GM10248 (cell line): ENCODE measurements at regions not wholly inside any gene's neighbourhood (a gene's known extent, or its start where the extent isn't known, plus 50 kb on each side); places are given as distances from the start of the nearest gene placed in this dataset.

Source experiments
- CTCF ChIA-PET: fragments of 300-600 bp; sonication (Branson Sonifier 250); formaldehyde crosslinking; extraction: SDS; loops from one replicate; lab custom pipeline; 2021; ENCODE audit warnings: antibody characterized with exemption; lab: Yijun Ruan, JAX
- POLR2A ChIA-PET: fragments of 350-650 bp; sonication (Branson Sonifier 250); formaldehyde crosslinking; extraction: SDS; loops from one replicate; lab custom pipeline; 2020; ENCODE audit warnings: antibody characterized with exemption; lab: Yijun Ruan, JAX
- DNase-seq: peaks from one replicate; pipeline ENCODE4 v3.0.0; 2012; ENCODE audit errors: extremely low spot score
- TF ChIP-seq, protein P1 (sequence below): IDR thresholded peaks from 2 replicates; pipeline ENCODE4 v1.5.1; 2012; ENCODE audit warnings: mild to moderate bottlenecking, low read depth; ENCODE audit errors: extremely low read depth, missing control alignments, control extremely low read depth

DNA sequence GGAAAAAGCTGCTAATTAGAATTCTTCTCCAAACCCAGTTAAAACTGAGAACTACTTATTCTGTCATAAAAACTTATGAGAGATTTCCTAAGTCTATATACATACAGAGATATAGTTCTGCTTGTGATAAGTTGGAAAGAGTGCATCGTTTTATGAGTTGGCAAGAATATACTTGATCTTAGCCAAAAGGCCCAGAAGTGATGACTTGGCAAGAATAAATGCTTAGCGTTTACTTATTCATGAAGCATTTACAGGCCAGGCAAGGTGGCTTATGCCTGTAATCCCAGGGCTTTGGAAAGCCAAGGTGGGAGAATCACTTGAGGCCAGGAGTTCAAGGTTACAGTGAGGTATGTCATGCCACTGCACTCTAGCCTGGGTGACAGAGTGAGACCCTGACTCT is 81.7 kb downstream of the CYB561 start:
- TF ChIP-seq, protein P1, sequence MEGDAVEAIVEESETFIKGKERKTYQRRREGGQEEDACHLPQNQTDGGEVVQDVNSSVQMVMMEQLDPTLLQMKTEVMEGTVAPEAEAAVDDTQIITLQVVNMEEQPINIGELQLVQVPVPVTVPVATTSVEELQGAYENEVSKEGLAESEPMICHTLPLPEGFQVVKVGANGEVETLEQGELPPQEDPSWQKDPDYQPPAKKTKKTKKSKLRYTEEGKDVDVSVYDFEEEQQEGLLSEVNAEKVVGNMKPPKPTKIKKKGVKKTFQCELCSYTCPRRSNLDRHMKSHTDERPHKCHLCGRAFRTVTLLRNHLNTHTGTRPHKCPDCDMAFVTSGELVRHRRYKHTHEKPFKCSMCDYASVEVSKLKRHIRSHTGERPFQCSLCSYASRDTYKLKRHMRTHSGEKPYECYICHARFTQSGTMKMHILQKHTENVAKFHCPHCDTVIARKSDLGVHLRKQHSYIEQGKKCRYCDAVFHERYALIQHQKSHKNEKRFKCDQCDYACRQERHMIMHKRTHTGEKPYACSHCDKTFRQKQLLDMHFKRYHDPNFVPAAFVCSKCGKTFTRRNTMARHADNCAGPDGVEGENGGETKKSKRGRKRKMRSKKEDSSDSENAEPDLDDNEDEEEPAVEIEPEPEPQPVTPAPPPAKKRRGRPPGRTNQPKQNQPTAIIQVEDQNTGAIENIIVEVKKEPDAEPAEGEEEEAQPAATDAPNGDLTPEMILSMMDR = no peak
- POLR2A ChIA-PET = no interaction called here
- DNase-seq = no peak
- CTCF ChIA-PET = interaction anchor here (1.4 kb wide), 1 partner anchor 42 kb away, joined by 5 read pairs; no protein-coding TSS in a partner anchor

DNA sequence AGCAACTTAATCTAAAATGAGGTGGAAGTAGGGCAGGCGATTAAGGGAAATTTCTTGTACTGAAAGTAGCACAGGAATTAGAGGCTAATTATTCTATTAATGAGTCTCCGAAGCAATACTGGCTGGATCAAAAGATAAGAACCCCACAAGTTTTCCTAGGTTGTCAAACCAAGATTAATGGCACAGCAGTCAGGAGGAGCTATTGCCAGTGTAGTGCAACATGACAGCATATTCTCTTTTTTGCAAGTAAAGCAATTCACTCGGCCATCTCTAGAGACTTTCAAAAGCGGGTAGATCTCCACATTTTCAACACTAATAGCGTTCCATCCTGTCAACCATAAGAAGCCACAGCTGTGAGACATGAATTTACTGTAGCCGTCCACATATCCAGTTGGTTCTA is 81.2 kb downstream of the CYB561 start:
- no peak for DNase-seq
- CTCF ChIA-PET = interaction anchor here (1.3 to 1.8 kb wide), 3 partner anchors 11 to 42 kb away, joined by 3 to 6 read pairs (median 5); no protein-coding TSS in a partner anchor
- POLR2A ChIA-PET = no interaction called here
- TF ChIP-seq, protein P1 = no peak

DNA sequence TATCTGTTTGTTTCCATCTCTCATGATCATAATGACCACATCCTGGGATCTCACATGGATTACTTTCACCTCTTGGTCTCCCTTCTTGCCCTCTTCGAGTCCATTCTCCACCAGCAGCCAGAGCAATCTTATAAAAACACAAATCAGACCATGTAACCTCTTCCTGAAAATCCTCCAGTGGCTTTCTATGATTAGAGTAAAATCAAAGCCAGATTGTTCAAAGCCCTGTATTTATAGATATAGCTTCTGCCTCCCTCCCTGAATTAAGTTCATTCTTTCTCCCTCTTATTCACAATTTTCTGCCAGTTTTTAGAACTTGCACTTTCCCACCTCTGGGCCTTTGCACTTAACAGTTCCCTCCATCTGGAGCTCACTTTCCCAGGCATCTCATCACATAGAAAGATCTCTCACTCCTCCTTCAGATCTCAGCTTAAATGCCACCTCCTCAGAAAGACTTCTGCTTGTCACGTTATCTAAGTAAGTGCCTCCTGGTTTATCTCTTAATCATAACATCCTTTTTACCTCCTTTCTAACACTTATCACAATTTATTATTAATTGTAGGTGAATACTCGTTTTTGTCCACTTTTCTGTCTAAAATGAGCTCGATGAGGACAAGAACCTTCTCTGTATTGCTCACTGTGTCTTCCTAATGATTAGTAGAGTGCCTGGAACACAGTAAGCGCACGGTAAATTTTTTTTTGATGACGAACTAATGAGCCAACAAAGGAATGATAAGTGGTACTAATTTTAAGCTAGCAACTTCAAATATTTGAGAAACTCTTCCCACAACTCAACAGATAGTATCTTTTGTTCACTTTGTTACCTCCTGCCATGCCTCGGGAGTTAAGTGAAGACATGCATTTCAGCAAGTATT is 80.5 kb downstream of the CYB561 start:
- ChIA-PET POLR2A (no interaction called here), CTCF (interaction anchor here (1.3 to 1.8 kb wide), 4 partner anchors 10 to 41 kb away, joined by 3 to 8 read pairs (median 4); no protein-coding TSS in a partner anchor)
- TF ChIP-seq, protein P1 = no peak
- DNase-seq = no peak

DNA sequence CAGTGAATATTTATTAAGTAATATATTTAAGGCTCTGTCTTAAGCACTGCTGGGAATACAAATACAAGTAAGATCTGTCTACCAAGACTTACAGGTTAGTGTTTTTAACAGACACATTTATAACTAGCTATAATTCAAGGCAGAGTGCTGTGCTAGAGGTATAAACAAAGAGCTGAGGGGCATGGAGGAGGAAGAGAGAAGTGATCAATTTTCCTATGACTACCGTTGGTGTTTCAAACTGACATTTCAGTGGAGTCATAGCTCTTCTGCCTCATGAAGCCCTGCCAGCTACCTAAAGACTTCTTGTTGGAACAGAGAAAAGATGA is 79.9 kb downstream of the CYB561 start:
- ChIA-PET CTCF (interaction anchor here (1.3 to 1.8 kb wide), 4 partner anchors 9 to 40 kb away, joined by 3 to 8 read pairs (median 4); no protein-coding TSS in a partner anchor), POLR2A (no interaction called here)
- TF ChIP-seq, protein P1 = no peak
- DNase-seq = no peak

DNA sequence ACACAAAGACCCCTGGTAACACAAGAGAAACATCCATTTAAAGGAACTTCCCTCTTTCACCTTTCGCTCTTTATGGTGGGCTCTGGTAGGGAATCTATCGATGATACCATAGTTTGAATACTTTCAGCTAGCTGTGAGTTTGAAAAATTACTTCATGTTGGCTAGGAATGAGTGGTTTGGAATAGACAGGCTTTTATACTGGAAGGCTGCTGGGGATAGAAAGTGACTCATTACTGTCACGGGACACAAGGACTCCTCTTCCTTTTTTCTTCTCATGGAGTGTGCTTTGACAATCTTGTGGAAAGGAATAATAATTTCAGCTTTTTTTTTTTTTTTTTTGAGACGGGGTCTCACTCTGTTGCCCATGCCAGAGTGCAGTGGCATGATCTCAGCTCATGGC is 76.9 kb downstream of the CYB561 start:
- no peak for DNase-seq
- TF ChIP-seq, protein P1 = no peak
- CTCF ChIA-PET = no interaction called here
- POLR2A ChIA-PET = no interaction called here

DNA sequence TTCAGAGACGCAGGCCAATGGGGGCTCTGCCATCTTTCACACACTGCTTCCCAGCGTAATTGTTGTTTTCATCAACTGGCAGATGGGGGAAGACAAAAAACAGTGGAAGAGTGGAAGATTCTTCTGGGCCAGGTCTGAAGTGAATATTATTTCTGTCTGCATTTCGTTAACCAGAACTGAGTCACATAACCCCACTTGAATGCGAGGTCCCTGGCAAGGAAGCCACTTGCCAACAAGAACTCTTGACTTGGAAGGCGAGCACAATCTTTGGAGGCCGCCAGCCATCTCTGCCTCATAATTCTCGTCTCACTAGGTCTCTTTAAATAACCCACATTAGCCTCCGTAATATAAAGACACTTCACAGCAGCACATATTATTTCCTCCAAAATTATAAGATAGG is 75.4 kb downstream of the CYB561 start:
- ChIA-PET CTCF (no interaction called here), POLR2A (no interaction called here)
- no peak for DNase-seq
- TF ChIP-seq, protein P1 = no peak
